Cardiac fibroblast (primary cell): ENCODE measurements at regions not wholly inside any gene's neighbourhood (a gene's known extent, or its start where the extent isn't known, plus 50 kb on each side); places are given as distances from the start of the nearest gene placed in this dataset.
A peak's percentile ranks its signal among the peaks of the same experiment; 100 is the strongest.

Source experiments
- DNase-seq, 2 donors: peaks; one replicate each; pipeline versions ENCODE4 v3.0.0 to v3.0.0-alpha.2; 2010; ENCODE audit warnings: low read depth in 2 of 2
- H3K4me3 ChIP-seq, 2 donors: replicated peaks in 1 of 2; 1 replicate in 1 of 2; 2 replicates in 1 of 2; pipeline ENCODE4 v1.5.1; 2011; ENCODE audit warnings: low read depth in 2 of 2, low read length in 2 of 2, mild to moderate bottlenecking in 2 of 2, moderate library complexity in 1 of 2
- TF ChIP-seq, protein P1 (sequence below): IDR thresholded peaks from one replicate; pipeline ENCODE4 v1.5.1; 2011; ENCODE audit warnings: low read depth, mild to moderate bottlenecking, low read length, inconsistent platforms

DNA sequence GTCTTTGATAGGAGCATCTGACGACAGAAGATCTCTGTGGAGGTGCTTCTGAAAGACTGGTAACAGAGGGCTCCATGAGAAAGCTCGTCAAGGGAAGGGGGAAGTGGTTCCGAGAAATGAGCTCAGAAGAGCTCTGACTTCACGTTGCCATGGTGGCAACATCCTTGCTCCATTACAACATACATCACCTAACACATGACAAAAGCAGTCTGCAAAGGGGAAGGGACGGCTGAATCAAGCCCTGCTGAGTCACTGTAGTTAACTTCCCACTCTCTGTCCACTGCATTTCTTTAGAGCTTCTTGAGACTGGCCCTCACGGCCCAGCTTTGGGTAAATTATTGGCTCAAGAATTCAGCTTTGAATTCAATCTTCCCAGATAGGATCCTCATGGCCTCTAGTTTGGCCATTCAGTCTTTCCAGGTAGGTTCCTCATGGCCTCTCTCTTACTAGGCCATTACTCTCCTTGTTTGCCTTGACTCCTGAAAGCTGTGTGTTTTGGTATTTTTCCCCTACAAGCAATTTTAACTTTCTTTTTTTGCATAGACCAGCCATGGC, 88.0 kb upstream of the ZNF648 start:
- TF ChIP-seq, protein P1, sequence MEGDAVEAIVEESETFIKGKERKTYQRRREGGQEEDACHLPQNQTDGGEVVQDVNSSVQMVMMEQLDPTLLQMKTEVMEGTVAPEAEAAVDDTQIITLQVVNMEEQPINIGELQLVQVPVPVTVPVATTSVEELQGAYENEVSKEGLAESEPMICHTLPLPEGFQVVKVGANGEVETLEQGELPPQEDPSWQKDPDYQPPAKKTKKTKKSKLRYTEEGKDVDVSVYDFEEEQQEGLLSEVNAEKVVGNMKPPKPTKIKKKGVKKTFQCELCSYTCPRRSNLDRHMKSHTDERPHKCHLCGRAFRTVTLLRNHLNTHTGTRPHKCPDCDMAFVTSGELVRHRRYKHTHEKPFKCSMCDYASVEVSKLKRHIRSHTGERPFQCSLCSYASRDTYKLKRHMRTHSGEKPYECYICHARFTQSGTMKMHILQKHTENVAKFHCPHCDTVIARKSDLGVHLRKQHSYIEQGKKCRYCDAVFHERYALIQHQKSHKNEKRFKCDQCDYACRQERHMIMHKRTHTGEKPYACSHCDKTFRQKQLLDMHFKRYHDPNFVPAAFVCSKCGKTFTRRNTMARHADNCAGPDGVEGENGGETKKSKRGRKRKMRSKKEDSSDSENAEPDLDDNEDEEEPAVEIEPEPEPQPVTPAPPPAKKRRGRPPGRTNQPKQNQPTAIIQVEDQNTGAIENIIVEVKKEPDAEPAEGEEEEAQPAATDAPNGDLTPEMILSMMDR, result no peak
- no peak overlapping the region for H3K4me3 ChIP-seq
- peak; percentile 41 to 65 for DNase-seq

DNA sequence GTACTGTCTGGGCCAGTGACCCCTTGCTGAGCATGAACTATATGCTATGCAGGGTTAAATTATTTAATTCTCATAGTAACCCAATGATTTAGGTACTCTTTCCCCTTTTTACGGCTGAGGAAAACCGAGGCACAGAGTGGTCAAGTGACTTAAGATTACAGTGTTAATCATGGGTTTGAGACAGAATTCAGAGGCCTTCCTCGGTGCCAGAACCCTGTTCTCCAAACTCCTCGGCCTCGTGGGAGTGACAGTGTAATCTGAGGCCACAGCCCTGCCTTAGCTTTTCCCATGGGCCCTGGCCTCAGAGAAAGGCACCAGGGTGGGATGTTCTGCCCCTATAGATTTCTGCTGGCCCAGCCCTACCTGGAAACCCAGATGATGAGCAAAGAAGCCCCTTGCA, 86.4 kb upstream of the ZNF648 start:
- no peak overlapping the region for H3K4me3 ChIP-seq
- TF ChIP-seq, protein P1, result no peak
- no peak for DNase-seq

DNA sequence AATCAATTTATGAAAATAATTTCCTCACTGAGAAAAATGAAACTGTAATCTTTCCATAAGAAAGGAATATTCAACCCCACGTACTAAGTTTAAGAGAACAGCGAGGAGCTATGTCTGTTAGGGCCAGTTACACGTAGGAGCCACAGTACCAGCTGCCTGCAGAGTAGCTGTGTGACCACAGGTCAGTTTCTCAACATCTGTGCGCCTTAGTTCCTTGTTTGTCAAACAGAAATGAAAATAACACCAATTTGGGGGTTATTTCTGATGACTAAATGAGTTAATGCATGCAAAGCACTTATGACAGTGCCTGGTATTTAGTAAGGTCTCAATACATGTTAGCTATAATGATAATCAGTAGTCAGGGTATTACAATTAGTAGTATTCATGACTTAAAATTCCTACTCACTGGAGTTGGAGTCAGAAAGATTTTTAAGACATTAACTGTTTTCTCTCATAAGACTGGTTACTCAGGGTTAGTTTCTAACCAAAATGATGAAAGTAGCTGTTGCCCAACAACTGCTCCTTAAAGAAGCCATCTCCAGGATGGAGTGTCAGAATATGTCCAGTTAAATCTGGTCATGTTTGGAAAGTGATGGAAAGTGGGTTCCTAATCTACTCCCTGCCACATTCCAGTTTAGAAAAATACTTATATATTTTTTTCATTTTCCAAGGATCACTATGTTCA, 85.8 kb upstream of the ZNF648 start:
- H3K4me3 ChIP-seq, result no peak overlapping the region
- no peak for DNase-seq
- TF ChIP-seq, protein P1, result no peak

DNA sequence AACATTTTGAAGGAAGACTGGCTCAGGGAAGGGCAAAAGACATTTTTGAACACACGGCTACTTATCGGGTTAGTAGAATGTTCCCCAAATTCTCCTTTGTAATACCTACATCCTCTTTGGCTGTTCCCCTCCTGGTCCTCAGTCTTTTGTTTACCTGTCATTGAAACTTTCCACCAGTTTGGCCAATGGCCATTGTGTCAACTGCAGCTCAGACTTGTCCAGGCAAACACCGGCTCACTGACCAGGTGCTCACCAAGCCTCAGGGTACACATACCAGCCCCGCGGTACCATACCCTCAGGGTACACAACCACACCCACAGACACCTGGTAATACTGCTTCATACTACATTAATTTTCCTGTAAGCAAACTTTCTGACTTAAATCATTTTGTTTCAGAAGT, 84.8 kb upstream of the ZNF648 start:
- no peak overlapping the region for H3K4me3 ChIP-seq
- no peak for DNase-seq
- TF ChIP-seq, protein P1, result no peak

DNA sequence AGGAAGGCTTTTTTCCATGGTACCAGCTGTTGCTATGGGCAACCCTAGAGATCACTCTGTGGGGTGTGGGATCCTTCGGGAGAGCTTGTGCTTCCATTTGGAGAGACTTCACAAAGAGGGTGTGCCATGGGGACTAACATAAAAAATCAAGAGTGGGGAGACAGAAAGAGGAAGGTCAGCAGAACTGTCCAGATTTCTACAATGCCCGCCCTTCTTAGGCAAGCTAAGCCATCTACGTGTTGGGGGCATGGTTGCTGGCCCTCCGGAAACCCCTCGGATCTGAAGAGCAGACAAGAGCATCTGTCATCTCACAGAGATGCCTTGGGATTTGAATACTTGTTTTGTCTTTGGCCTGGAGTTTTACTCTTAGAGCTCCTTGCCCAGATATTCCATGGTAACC, 83.9 kb upstream of the ZNF648 start:
- no peak overlapping the region for H3K4me3 ChIP-seq
- TF ChIP-seq, protein P1, result no peak
- DNase-seq, result no peak

DNA sequence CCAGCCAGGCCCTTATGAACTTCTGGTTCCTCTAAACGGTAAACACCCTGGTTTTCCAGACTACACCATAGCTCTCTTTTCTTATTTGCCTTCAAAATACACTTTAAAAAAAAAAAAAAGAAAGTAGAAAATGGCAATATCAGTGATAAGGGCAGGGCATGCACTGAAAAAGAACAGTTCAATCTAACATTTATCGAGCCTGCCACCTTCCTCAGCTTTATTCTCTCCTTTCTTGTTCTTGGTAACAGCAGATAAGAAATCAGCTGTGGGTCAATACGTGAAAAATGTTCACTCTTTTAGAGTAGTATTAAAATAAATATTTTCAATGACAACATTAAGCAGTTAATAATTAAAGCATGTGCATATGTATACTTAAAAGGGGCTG, 83.1 kb upstream of the ZNF648 start:
- DNase-seq, result no peak
- no peak overlapping the region for H3K4me3 ChIP-seq
- TF ChIP-seq, protein P1, result no peak
